ENCODE measurements at regions not wholly inside any gene's neighbourhood (a gene's known extent, or its start where the extent isn't known, plus 50 kb on each side); places are given as distances from the start of the nearest gene placed in this dataset.
"Not testable (repeated sequence)": the region's sequence is repeated elsewhere in the genome, so short reads cannot be mapped to it uniquely, and the experiment has no call there.

- not testable (repeated sequence) for H3K9me3 Mint-ChIP-seq, H3K36me3 Mint-ChIP-seq, H3K27me3 Mint-ChIP-seq, H3K27ac Mint-ChIP-seq, H3K4me3 Mint-ChIP-seq
- H3K4me1 Mint-ChIP-seq, result peaks cover 20% of the 10 kb centered on the region
- peak; percentile 37 for DNase-seq
Measured at GRCh38 chr14:106719880-106720279, 1193.5 kb downstream of the TMEM121 start.

GRCh38 chr14:106721926-106722325 is 1195.5 kb downstream of the TMEM121 start:
- Mint-ChIP-seq H3K4me1 (peaks cover 20% of the 10 kb centered on the region), H3K27ac (peak overlapping the region; percentile 8)
- not testable (repeated sequence) for H3K27me3 Mint-ChIP-seq, H3K4me3 Mint-ChIP-seq, H3K9me3 Mint-ChIP-seq, DNase-seq, H3K36me3 Mint-ChIP-seq

GRCh38 chr14:106722813-106723687 is 1196.7 kb downstream of the TMEM121 start:
- peaks cover 26% of the 10 kb centered on the region for H3K4me1 Mint-ChIP-seq
- H3K36me3 Mint-ChIP-seq, H3K9me3 Mint-ChIP-seq, H3K27me3 Mint-ChIP-seq, DNase-seq, H3K27ac Mint-ChIP-seq, H3K4me3 Mint-ChIP-seq: not testable (repeated sequence)

GRCh38 chr14:106727962-106728361 is 1201.6 kb downstream of the TMEM121 start:
- H3K27me3 Mint-ChIP-seq, H3K27ac Mint-ChIP-seq, H3K4me1 Mint-ChIP-seq, H3K4me3 Mint-ChIP-seq, H3K9me3 Mint-ChIP-seq, H3K36me3 Mint-ChIP-seq, DNase-seq: not testable (repeated sequence)

GRCh38 chr14:106728611-106729010 is 1202.2 kb downstream of the TMEM121 start:
- no peak for DNase-seq

GRCh38 chr14:106729551-106729950 is 1203.2 kb downstream of the TMEM121 start:
- Mint-ChIP-seq H3K4me1 (peaks cover 6% of the 10 kb centered on the region), H3K27me3 (no peaks in the 10 kb centered on the region), H3K4me3 (no peak overlapping the region), H3K9me3 (no peaks in the 10 kb centered on the region), H3K27ac (no peak overlapping the region), H3K36me3 (no peaks in the 10 kb centered on the region)
- no peak for DNase-seq

More at GRCh38 chr14:106728611-106729010, 1202.2 kb downstream of the TMEM121 start:
- Mint-ChIP-seq H3K4me1 (peaks cover 6% of the 10 kb centered on the region), H3K27me3 (no peaks in the 10 kb centered on the region), H3K9me3 (no peaks in the 10 kb centered on the region), H3K4me3 (no peak overlapping the region), H3K36me3 (no peaks in the 10 kb centered on the region), H3K27ac (no peak overlapping the region)

GRCh38 chr14:106733771-106734170 is 1207.4 kb downstream of the TMEM121 start:
- Mint-ChIP-seq H3K36me3 (no peaks in the 10 kb centered on the region), H3K4me1 (no peaks in the 10 kb centered on the region), H3K9me3 (no peaks in the 10 kb centered on the region), H3K27ac (no peak overlapping the region), H3K27me3 (peaks cover 4% of the 10 kb centered on the region), H3K4me3 (no peak overlapping the region)
- DNase-seq, result no peak

- Mint-ChIP-seq H3K27ac (no peak overlapping the region), H3K4me3 (no peak overlapping the region), H3K9me3 (no peaks in the 10 kb centered on the region), H3K36me3 (no peaks in the 10 kb centered on the region), H3K27me3 (peaks cover 4% of the 10 kb centered on the region), H3K4me1 (peaks cover 5% of the 10 kb centered on the region)
- DNase-seq, result no peak
Measured at GRCh38 chr14:106737021-106737420, 1210.6 kb downstream of the TMEM121 start.

GRCh38 chr14:106738075-106738474 is 1211.7 kb downstream of the TMEM121 start:
- Mint-ChIP-seq H3K27ac (no peak overlapping the region), H3K4me1 (peaks cover 5% of the 10 kb centered on the region), H3K27me3 (peaks cover 4% of the 10 kb centered on the region), H3K9me3 (no peaks in the 10 kb centered on the region), H3K36me3 (no peaks in the 10 kb centered on the region), H3K4me3 (no peak overlapping the region)
- no peak for DNase-seq

- peak; percentile 20 for DNase-seq
- not testable (repeated sequence) for H3K4me3 Mint-ChIP-seq, H3K27ac Mint-ChIP-seq, H3K27me3 Mint-ChIP-seq, H3K4me1 Mint-ChIP-seq, H3K36me3 Mint-ChIP-seq, H3K9me3 Mint-ChIP-seq
Measured at GRCh38 chr14:106738598-106739258, 1212.3 kb downstream of the TMEM121 start.

GRCh38 chr14:106741086-106741827 is 1214.9 kb downstream of the TMEM121 start:
- not testable (repeated sequence) for H3K4me1 Mint-ChIP-seq, H3K9me3 Mint-ChIP-seq, H3K4me3 Mint-ChIP-seq, H3K36me3 Mint-ChIP-seq, H3K27me3 Mint-ChIP-seq
- peak overlapping the region; percentile 29 for H3K27ac Mint-ChIP-seq
- DNase-seq, result peak; percentile 73

GRCh38 chr14:106745016-106745767 is 1218.8 kb downstream of the TMEM121 start:
- H3K4me3 Mint-ChIP-seq, H3K27ac Mint-ChIP-seq: not testable (repeated sequence)

GRCh38 chr14:106750089-106750488 is 1223.7 kb downstream of the TMEM121 start:
- not testable (repeated sequence) for H3K27ac Mint-ChIP-seq, H3K27me3 Mint-ChIP-seq, DNase-seq, H3K4me1 Mint-ChIP-seq, H3K9me3 Mint-ChIP-seq, H3K4me3 Mint-ChIP-seq, H3K36me3 Mint-ChIP-seq

More at GRCh38 chr14:106745016-106745767, 1218.8 kb downstream of the TMEM121 start:
- H3K36me3 Mint-ChIP-seq, H3K27me3 Mint-ChIP-seq, H3K4me1 Mint-ChIP-seq, H3K9me3 Mint-ChIP-seq: not testable (repeated sequence)
- peak; percentile 14 for DNase-seq

- H3K4me3 Mint-ChIP-seq, H3K9me3 Mint-ChIP-seq, H3K27me3 Mint-ChIP-seq, H3K36me3 Mint-ChIP-seq, H3K27ac Mint-ChIP-seq, DNase-seq: not testable (repeated sequence)
- H3K4me1 Mint-ChIP-seq, result peaks cover 13% of the 10 kb centered on the region
Measured at GRCh38 chr14:106753751-106754150, 1227.4 kb downstream of the TMEM121 start.

- not testable (repeated sequence) for H3K27ac Mint-ChIP-seq, H3K9me3 Mint-ChIP-seq, H3K27me3 Mint-ChIP-seq, H3K4me3 Mint-ChIP-seq, H3K36me3 Mint-ChIP-seq
- peaks cover 12% of the 10 kb centered on the region for H3K4me1 Mint-ChIP-seq
- peak; percentile 17 for DNase-seq
Measured at GRCh38 chr14:106757444-106757843, 1231.1 kb downstream of the TMEM121 start.

All from activated naive CD8-positive, alpha-beta T cell treated with anti-CD3 and anti-CD28 coated beads for 36 hours (primary cell).